ENCODE measurements at regions not wholly inside any gene's neighbourhood (a gene's known extent, or its start where the extent isn't known, plus 50 kb on each side); places are given as distances from the start of the nearest gene placed in this dataset.

DNA sequence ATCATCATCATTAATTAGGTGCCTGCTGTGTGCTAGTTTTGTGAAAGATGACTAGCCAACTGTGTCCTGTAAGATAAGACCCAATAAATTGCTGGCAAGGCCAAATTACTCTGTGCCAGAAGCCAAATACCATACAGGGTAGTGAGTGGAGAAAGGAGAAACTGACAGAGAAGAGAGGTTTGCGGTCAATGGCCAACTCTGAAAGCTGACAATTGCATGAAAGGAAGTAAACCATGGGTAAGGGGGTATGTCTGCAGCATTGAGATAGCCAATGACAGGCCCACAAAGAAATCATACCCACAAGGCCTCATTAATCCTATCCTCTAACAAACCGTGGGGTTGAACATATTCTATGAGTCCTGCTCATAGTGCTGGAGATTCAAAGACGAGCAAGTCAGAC lies 236.6 kb upstream of the CCDC196 start (continued):
- TF ChIP-seq, protein P1, sequence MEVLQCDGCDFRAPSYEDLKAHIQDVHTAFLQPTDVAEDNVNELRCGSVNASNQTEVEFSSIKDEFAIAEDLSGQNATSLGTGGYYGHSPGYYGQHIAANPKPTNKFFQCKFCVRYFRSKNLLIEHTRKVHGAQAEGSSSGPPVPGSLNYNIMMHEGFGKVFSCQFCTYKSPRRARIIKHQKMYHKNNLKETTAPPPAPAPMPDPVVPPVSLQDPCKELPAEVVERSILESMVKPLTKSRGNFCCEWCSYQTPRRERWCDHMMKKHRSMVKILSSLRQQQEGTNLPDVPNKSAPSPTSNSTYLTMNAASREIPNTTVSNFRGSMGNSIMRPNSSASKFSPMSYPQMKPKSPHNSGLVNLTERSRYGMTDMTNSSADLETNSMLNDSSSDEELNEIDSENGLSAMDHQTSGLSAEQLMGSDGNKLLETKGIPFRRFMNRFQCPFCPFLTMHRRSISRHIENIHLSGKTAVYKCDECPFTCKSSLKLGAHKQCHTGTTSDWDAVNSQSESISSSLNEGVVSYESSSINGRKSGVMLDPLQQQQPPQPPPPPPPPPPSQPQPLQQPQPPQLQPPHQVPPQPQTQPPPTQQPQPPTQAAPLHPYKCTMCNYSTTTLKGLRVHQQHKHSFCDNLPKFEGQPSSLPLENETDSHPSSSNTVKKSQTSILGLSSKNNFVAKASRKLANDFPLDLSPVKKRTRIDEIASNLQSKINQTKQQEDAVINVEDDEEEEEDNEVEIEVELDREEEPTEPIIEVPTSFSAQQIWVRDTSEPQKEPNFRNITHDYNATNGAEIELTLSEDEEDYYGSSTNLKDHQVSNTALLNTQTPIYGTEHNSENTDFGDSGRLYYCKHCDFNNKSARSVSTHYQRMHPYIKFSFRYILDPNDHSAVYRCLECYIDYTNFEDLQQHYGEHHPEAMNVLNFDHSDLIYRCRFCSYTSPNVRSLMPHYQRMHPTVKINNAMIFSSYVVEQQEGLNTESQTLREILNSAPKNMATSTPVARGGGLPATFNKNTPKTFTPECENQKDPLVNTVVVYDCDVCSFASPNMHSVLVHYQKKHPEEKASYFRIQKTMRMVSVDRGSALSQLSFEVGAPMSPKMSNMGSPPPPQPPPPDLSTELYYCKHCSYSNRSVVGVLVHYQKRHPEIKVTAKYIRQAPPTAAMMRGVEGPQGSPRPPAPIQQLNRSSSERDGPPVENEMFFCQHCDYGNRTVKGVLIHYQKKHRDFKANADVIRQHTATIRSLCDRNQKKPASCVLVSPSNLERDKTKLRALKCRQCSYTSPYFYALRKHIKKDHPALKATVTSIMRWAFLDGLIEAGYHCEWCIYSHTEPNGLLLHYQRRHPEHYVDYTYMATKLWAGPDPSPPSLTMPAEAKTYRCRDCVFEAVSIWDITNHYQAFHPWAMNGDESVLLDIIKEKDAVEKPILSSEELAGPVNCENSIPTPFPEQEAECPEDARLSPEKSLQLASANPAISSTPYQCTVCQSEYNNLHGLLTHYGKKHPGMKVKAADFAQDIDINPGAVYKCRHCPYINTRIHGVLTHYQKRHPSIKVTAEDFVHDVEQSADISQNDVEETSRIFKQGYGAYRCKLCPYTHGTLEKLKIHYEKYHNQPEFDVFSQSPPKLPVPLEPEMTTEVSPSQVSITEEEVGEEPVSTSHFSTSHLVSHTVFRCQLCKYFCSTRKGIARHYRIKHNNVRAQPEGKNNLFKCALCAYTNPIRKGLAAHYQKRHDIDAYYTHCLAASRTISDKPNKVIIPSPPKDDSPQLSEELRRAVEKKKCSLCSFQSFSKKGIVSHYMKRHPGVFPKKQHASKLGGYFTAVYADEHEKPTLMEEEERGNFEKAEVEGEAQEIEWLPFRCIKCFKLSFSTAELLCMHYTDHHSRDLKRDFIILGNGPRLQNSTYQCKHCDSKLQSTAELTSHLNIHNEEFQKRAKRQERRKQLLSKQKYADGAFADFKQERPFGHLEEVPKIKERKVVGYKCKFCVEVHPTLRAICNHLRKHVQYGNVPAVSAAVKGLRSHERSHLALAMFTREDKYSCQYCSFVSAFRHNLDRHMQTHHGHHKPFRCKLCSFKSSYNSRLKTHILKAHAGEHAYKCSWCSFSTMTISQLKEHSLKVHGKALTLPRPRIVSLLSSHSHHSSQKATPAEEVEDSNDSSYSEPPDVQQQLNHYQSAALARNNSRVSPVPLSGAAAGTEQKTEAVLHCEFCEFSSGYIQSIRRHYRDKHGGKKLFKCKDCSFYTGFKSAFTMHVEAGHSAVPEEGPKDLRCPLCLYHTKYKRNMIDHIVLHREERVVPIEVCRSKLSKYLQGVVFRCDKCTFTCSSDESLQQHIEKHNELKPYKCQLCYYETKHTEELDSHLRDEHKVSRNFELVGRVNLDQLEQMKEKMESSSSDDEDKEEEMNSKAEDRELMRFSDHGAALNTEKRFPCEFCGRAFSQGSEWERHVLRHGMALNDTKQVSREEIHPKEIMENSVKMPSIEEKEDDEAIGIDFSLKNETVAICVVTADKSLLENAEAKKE (CRISPR knock-in tag; IDR thresholded peaks at IDR 0.05) = no peak
- TF ChIP-seq ZNF114 (CRISPR knock-in tag; IDR thresholded peaks at IDR 0.05) (no peak), POLR2AphosphoS5 (IDR thresholded peaks at IDR 0.05; ENCODE audit: low read depth) (no peak)
- TF ChIP-seq, protein P2, sequence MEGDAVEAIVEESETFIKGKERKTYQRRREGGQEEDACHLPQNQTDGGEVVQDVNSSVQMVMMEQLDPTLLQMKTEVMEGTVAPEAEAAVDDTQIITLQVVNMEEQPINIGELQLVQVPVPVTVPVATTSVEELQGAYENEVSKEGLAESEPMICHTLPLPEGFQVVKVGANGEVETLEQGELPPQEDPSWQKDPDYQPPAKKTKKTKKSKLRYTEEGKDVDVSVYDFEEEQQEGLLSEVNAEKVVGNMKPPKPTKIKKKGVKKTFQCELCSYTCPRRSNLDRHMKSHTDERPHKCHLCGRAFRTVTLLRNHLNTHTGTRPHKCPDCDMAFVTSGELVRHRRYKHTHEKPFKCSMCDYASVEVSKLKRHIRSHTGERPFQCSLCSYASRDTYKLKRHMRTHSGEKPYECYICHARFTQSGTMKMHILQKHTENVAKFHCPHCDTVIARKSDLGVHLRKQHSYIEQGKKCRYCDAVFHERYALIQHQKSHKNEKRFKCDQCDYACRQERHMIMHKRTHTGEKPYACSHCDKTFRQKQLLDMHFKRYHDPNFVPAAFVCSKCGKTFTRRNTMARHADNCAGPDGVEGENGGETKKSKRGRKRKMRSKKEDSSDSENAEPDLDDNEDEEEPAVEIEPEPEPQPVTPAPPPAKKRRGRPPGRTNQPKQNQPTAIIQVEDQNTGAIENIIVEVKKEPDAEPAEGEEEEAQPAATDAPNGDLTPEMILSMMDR (conservative IDR thresholded peaks at IDR 0.05; ENCODE audit: low read depth in 2 of 2) = no peak

DNA sequence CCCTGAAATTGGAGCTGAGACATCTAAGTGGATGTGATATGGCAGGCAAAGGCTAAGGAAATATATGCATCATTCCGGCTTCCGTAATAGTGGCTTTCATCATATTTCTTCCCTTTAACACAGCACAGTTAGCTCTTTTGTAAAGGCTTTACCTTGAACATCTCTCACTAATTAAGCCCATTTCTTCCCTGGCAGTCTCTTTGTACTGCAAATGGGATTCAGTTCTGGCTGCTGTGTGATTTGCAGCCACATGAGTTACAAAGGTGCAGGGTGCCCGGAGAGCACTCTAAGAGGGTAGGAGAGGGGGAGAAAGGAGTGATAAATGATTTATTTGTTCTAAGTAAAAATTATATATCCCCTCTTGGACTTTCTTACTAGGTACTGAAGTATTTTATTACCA lies 232.1 kb upstream of the CCDC196 start:
- Histone ChIP-seq H4K20me1 (replicated peaks; ENCODE audit: insufficient read depth) (no peaks in the 10 kb centered on the region), H3K4me2 (no peak overlapping the region), H3K4me3 (no peak overlapping the region), H3K9me2 (ENCODE audit: insufficient read depth) (peaks cover 3% of the 10 kb centered on the region), H3K27ac (ENCODE audit: low read depth) (no peak overlapping the region), H3K36me3 (ENCODE audit: insufficient read depth) (no peaks in the 10 kb centered on the region), H3K4me1 (ENCODE audit: insufficient read depth) (peaks cover 8% of the 10 kb centered on the region), H3K27me3 (ENCODE audit: insufficient read depth) (no peaks in the 10 kb centered on the region), H2AFZ (no peak overlapping the region), H3F3A (replicated peaks; ENCODE audit: low read depth) (no peaks in the 10 kb centered on the region), H3K79me2 (replicated peaks; ENCODE audit: insufficient read depth) (no peaks in the 10 kb centered on the region)
- ATAC-seq (peak; percentile 87), DNase-seq (ENCODE audit: low spot score) (peak; percentile 31)
- Mint-ChIP-seq H3K9me3 (no peaks in the 10 kb centered on the region), H3K4me1 (peaks cover 10% of the 10 kb centered on the region), H3K4me3 (no peak overlapping the region), H3K27ac (no peak overlapping the region), H3K27me3 (ENCODE audit: insufficient read depth, low read depth, poor library complexity) (peaks cover 2% of the 10 kb centered on the region), H3K36me3 (ENCODE audit: low read depth) (no peaks in the 10 kb centered on the region)
- TF ChIP-seq JUNB (IDR thresholded peaks at IDR 0.05; ENCODE audit: unreplicated experiment) (no peak), ZNF114 (CRISPR knock-in tag; IDR thresholded peaks at IDR 0.05) (no peak), ZNF331 (CRISPR knock-in tag; IDR thresholded peaks at IDR 0.05; ENCODE audit: low read depth) (no peak), CREB1 (CRISPR knock-in tag; IDR thresholded peaks at IDR 0.05; ENCODE audit: low read depth) (no peak), EZH2phosphoT487 (IDR thresholded peaks at IDR 0.05; ENCODE audit: unreplicated experiment) (no peak)
- TF ChIP-seq, protein P1 (CRISPR knock-in tag; IDR thresholded peaks at IDR 0.05) = no peak
